SHP77 (cell line): ENCODE measurements at regions not wholly inside any gene's neighbourhood (a gene's known extent, or its start where the extent isn't known, plus 50 kb on each side); places are given as distances from the start of the nearest gene placed in this dataset.

ENCODE experiments used
- DNase-seq, 2 experiments: peaks; one replicate each; lab custom pipeline; 2025; lab: John Stamatoyannopoulos, UW

GRCh38 chr10:57786850-57787750 lies 480.6 kb downstream of the IPMK start:
- DNase-seq: no peak

GRCh38 chr10:57786331-57786730 lies 481.4 kb downstream of the IPMK start:
- no peak for DNase-seq

GRCh38 chr10:57785546-57785945 lies 482.1 kb downstream of the IPMK start:
- no peak for DNase-seq

GRCh38 chr10:57785068-57785467 lies 482.6 kb downstream of the IPMK start:
- no peak for DNase-seq

GRCh38 chr10:57776688-57777432 lies 490.8 kb downstream of the IPMK start:
- DNase-seq: no peak

GRCh38 chr10:57775250-57775649 lies 492.4 kb downstream of the IPMK start:
- no peak for DNase-seq

- DNase-seq: no peak
Observed at GRCh38 chr10:57769298-57769697, 498.4 kb downstream of the IPMK start.

GRCh38 chr10:57759777-57760176 lies 507.9 kb downstream of the IPMK start:
- DNase-seq: no peak

GRCh38 chr10:57754803-57755202 lies 512.9 kb downstream of the IPMK start:
- no peak for DNase-seq

- DNase-seq: no peak
Observed at GRCh38 chr10:57743711-57744110, 524.0 kb downstream of the IPMK start.

- no peak for DNase-seq
Observed at GRCh38 chr10:57741751-57742150, 525.9 kb downstream of the IPMK start.

- no peak for DNase-seq
Observed at GRCh38 chr10:57723305-57723704, 544.4 kb downstream of the IPMK start.

- no peak for DNase-seq
Observed at GRCh38 chr10:57716884-57717283, 550.8 kb downstream of the IPMK start.

- no peak for DNase-seq
Observed at GRCh38 chr10:57715233-57715632, 552.5 kb downstream of the IPMK start.

GRCh38 chr10:57707300-57707658 lies 560.4 kb downstream of the IPMK start:
- no peak for DNase-seq

- DNase-seq: no peak
Observed at GRCh38 chr10:57706576-57707299, 561.0 kb downstream of the IPMK start.

GRCh38 chr10:57706016-57706415 lies 561.7 kb downstream of the IPMK start:
- no peak for DNase-seq

GRCh38 chr10:57699944-57700343 lies 567.8 kb downstream of the IPMK start:
- DNase-seq: no peak

GRCh38 chr10:57696641-57697040 lies 571.1 kb downstream of the IPMK start:
- DNase-seq: no peak

- no peak for DNase-seq
Observed at GRCh38 chr10:57694956-57695608, 572.6 kb downstream of the IPMK start.

GRCh38 chr10:57692255-57692980 lies 575.3 kb downstream of the IPMK start:
- no peak for DNase-seq
